ENCODE measurements at regions not wholly inside any gene's neighbourhood (a gene's known extent, or its start where the extent isn't known, plus 50 kb on each side); places are given as distances from the start of the nearest gene placed in this dataset.

DNA sequence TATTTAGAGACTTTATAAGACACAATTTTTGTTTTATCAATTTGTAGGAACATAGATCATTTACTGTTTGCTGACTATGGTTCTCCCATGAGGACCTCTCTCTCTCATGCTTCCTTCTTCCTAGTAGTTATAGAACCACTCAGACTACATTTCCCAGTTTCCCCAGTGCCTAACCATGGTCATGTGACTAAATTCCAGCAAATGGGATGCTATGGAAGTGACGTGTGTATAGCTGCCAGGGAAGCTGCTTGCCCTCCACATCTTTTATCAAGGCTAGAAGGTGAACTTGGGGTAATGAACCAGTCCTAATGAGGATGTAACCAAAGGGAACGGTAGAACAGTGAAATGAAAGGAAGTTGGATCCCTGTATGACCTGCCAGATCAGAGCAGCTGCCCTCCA, 184.0 kb downstream of the MIS18A start:
- H3K9me3 Mint-ChIP-seq = peaks cover 14% of the 10 kb centered on the region
- TF ChIP-seq, protein P1, sequence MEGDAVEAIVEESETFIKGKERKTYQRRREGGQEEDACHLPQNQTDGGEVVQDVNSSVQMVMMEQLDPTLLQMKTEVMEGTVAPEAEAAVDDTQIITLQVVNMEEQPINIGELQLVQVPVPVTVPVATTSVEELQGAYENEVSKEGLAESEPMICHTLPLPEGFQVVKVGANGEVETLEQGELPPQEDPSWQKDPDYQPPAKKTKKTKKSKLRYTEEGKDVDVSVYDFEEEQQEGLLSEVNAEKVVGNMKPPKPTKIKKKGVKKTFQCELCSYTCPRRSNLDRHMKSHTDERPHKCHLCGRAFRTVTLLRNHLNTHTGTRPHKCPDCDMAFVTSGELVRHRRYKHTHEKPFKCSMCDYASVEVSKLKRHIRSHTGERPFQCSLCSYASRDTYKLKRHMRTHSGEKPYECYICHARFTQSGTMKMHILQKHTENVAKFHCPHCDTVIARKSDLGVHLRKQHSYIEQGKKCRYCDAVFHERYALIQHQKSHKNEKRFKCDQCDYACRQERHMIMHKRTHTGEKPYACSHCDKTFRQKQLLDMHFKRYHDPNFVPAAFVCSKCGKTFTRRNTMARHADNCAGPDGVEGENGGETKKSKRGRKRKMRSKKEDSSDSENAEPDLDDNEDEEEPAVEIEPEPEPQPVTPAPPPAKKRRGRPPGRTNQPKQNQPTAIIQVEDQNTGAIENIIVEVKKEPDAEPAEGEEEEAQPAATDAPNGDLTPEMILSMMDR (IDR thresholded peaks at IDR 0.05; ENCODE audit: unreplicated experiment) = no peak
- H3K4me3 Mint-ChIP-seq = no peak overlapping the region
- H3K4me1 Mint-ChIP-seq = peaks cover 8% of the 10 kb centered on the region
- H3K36me3 Mint-ChIP-seq = no peaks in the 10 kb centered on the region
- no peak overlapping the region for H3K27ac Mint-ChIP-seq
- no peak for DNase-seq (ENCODE audit: low spot score in 2 of 2, unreplicated experiment in 2 of 2)
- H3K27me3 Mint-ChIP-seq (ENCODE audit: low read depth) = no peaks in the 10 kb centered on the region

DNA sequence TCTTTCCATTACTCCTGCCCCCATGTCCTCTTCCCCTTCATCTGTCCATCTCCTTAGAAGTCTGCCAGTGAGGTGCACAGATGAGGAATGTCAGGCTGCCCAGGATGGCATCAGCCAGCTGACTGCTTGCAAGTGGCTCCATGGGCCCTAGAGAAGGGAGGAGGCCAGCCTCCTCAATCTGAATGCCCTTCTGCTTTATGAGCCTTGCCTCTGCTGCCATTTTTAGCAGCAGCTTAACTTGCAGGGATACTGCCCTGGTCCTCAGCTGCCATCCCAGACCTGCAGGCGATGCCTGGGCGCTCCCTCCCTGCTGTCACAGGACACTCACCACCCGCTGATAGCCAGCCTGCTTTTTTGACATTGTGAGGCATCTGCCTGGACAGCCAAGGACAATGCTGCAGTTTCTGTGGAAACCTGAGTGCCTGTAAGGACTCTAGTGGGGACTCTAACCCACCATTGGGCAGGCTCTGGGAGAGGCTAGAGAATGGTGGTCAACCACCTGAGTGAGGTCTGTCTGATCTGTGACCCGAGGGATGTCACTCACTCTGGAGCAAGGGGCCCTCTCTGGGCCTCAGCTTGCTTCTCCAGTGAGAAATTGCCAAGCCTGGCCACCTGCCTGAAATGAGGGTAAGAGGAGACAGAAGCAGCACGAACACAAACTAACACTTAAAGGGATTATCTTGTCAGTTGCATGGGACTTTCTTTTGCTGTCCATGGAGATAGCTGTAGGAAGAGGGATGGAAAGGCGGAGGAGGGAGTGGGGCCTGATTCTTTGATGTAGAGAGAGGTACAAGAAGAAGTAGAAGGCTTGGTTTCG, 185.0 kb downstream of the MIS18A start:
- no peak overlapping the region for H3K27ac Mint-ChIP-seq
- no peaks in the 10 kb centered on the region for H3K36me3 Mint-ChIP-seq
- peaks cover 14% of the 10 kb centered on the region for H3K9me3 Mint-ChIP-seq
- H3K4me3 Mint-ChIP-seq = no peak overlapping the region
- TF ChIP-seq, protein P1 (IDR thresholded peaks at IDR 0.05; ENCODE audit: unreplicated experiment) = no peak
- H3K27me3 Mint-ChIP-seq (ENCODE audit: low read depth) = no peaks in the 10 kb centered on the region
- peaks cover 10% of the 10 kb centered on the region for H3K4me1 Mint-ChIP-seq
- DNase-seq (ENCODE audit: low spot score in 2 of 2, unreplicated experiment in 2 of 2) = no peak

DNA sequence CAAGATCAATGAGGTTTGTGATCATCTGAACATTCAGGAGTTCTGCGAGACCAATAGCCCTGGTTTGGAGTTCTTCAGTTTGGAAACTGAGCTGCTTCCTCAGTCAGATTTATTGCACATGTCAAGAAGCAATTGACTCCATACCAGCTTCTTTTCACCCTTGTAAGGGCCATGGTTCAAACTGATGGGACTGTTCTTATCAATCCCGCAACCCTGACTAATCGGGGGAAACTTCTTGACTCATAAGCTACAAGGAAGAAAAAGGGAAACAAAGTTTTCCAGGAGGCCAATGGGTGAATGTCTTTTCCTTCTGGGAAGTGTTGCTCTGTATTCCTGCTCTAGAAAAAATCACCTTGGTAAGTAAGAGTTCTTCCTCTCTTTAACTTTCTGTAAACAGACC, 187.9 kb downstream of the MIS18A start:
- TF ChIP-seq, protein P1 (IDR thresholded peaks at IDR 0.05; ENCODE audit: unreplicated experiment) = no peak
- H3K4me1 Mint-ChIP-seq = peaks cover 12% of the 10 kb centered on the region
- H3K27me3 Mint-ChIP-seq (ENCODE audit: low read depth) = no peaks in the 10 kb centered on the region
- peaks cover 7% of the 10 kb centered on the region for H3K9me3 Mint-ChIP-seq
- H3K27ac Mint-ChIP-seq = no peak overlapping the region
- no peak for DNase-seq (ENCODE audit: low spot score in 2 of 2, unreplicated experiment in 2 of 2)
- H3K4me3 Mint-ChIP-seq = no peak overlapping the region
- H3K36me3 Mint-ChIP-seq = no peaks in the 10 kb centered on the region

DNA sequence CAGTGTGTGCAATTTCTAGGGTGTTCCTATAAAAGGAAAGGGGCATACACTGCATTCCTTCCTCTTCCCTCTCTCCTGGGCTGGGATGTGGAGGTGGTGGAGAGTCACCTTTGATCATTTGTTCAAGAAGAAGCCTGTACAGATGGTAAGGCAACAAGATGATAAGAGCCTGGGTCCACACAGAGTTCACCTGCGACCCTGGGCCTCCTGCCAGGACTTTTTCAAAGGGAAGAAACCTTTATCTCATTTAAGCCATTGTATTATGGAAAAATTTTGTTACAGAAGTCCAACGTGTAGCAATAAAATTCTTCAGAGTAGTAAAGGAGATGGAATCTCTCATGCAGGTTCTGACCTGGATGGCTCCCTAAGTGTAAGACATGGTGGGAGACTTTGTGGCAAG, 189.1 kb downstream of the MIS18A start:
- TF ChIP-seq, protein P1 (IDR thresholded peaks at IDR 0.05; ENCODE audit: unreplicated experiment) = no peak
- no peak for DNase-seq (ENCODE audit: low spot score in 2 of 2, unreplicated experiment in 2 of 2)
- Mint-ChIP-seq H3K27me3 (ENCODE audit: low read depth) (no peaks in the 10 kb centered on the region), H3K4me3 (no peak overlapping the region), H3K9me3 (peaks cover 8% of the 10 kb centered on the region), H3K4me1 (peaks cover 12% of the 10 kb centered on the region), H3K36me3 (no peaks in the 10 kb centered on the region), H3K27ac (no peak overlapping the region)

DNA sequence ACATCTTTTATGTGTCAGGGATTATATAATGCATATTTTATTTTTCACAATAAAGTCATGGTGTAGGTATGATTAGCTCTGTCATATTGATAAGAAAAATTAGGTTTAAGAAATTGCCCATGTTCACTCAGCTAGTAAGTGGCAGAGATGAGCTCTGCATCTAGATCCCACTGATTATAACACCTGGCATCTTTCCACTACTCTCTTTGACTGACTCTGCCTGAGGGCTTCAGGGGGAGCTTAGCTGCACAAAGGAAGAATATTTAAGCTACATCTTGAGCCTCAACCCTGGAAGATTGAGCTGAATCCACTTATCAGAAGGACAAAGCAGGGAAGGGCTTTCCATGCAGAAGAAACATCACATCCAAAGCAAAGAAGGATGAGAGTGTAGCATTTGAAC, 190.4 kb downstream of the MIS18A start:
- H3K27me3 Mint-ChIP-seq (ENCODE audit: low read depth) = no peaks in the 10 kb centered on the region
- TF ChIP-seq, protein P1 (IDR thresholded peaks at IDR 0.05; ENCODE audit: unreplicated experiment) = no peak
- peaks cover 12% of the 10 kb centered on the region for H3K4me1 Mint-ChIP-seq
- H3K4me3 Mint-ChIP-seq = no peak overlapping the region
- H3K36me3 Mint-ChIP-seq = no peaks in the 10 kb centered on the region
- H3K27ac Mint-ChIP-seq = no peak overlapping the region
- DNase-seq (ENCODE audit: low spot score in 2 of 2, unreplicated experiment in 2 of 2) = no peak
- H3K9me3 Mint-ChIP-seq = peaks cover 8% of the 10 kb centered on the region
